Glutamatergic neuron (in vitro differentiated cells): ENCODE measurements at regions not wholly inside any gene's neighbourhood (a gene's known extent, or its start where the extent isn't known, plus 50 kb on each side); places are given as distances from the start of the nearest gene placed in this dataset.
"Not testable (repeated sequence)": the region's sequence is repeated elsewhere in the genome, so short reads cannot be mapped to it uniquely, and the experiment has no call there.

Experiments used
- DNase-seq: peaks from one replicate; pipeline ENCODE4 v3.0.0; 2022
- H3K27ac Mint-ChIP-seq: one replicate; pipeline ENCODE4 v1.8.0; 2020; ENCODE audit warnings: mild to moderate bottlenecking, mixed read lengths, inconsistent platforms; ENCODE audit not compliant: unreplicated experiment
- H3K27me3 Mint-ChIP-seq: one replicate; pipeline ENCODE4 v1.8.0; 2020; ENCODE audit warnings: mild to moderate bottlenecking, moderate library complexity, mixed read lengths, inconsistent platforms; ENCODE audit not compliant: unreplicated experiment
- H3K36me3 Mint-ChIP-seq: one replicate; pipeline ENCODE4 v1.8.0; 2020; ENCODE audit warnings: mild to moderate bottlenecking, mixed read lengths, inconsistent platforms; ENCODE audit not compliant: unreplicated experiment
- H3K4me1 Mint-ChIP-seq: one replicate; pipeline ENCODE4 v1.8.0; 2020; ENCODE audit warnings: mild to moderate bottlenecking, low read depth, mixed read lengths, inconsistent platforms; ENCODE audit not compliant: unreplicated experiment
- H3K4me3 Mint-ChIP-seq: one replicate; pipeline ENCODE4 v1.8.0; 2020; ENCODE audit warnings: mild to moderate bottlenecking, mixed read lengths, inconsistent platforms; ENCODE audit not compliant: unreplicated experiment
- H3K9me3 Mint-ChIP-seq: one replicate; pipeline ENCODE4 v1.8.0; 2020; ENCODE audit warnings: mild to moderate bottlenecking, moderate library complexity, mixed read lengths, inconsistent platforms; ENCODE audit not compliant: unreplicated experiment
- TF ChIP-seq, protein P1 (sequence below): fragments of 200-600 bp; sonication (generic); IDR thresholded peaks from one replicate; pipeline ENCODE4 v1.5.0; 2021; ENCODE audit not compliant: partially characterized antibody, unreplicated experiment

DNA sequence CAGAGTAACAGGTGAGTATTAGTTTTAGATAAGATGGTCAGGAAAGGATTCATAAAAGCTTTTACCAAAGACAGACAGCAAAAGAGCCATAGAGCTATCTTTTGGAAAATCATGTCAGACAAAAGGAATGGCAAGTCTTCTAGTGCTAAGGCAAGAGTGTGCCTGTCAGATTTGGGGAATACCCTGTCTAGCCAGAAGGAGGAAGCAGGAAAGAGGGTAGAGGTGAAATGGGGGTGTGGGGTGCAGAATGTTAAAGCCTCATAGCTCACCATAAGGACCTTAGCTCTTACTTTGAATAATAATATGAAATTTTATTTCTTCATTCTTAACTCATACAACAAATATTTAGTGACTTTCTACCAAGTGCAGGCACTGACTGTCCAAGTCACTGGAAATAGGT, 512.1 kb upstream of the ROBO2 start:
- DNase-seq: no peak
- Mint-ChIP-seq H3K9me3 (no peaks in the 10 kb centered on the region), H3K27me3 (no peaks in the 10 kb centered on the region), H3K4me1 (no peaks in the 10 kb centered on the region), H3K4me3 (no peak overlapping the region), H3K27ac (no peak overlapping the region), H3K36me3 (no peaks in the 10 kb centered on the region)
- TF ChIP-seq, protein P1, sequence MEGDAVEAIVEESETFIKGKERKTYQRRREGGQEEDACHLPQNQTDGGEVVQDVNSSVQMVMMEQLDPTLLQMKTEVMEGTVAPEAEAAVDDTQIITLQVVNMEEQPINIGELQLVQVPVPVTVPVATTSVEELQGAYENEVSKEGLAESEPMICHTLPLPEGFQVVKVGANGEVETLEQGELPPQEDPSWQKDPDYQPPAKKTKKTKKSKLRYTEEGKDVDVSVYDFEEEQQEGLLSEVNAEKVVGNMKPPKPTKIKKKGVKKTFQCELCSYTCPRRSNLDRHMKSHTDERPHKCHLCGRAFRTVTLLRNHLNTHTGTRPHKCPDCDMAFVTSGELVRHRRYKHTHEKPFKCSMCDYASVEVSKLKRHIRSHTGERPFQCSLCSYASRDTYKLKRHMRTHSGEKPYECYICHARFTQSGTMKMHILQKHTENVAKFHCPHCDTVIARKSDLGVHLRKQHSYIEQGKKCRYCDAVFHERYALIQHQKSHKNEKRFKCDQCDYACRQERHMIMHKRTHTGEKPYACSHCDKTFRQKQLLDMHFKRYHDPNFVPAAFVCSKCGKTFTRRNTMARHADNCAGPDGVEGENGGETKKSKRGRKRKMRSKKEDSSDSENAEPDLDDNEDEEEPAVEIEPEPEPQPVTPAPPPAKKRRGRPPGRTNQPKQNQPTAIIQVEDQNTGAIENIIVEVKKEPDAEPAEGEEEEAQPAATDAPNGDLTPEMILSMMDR: no peak

DNA sequence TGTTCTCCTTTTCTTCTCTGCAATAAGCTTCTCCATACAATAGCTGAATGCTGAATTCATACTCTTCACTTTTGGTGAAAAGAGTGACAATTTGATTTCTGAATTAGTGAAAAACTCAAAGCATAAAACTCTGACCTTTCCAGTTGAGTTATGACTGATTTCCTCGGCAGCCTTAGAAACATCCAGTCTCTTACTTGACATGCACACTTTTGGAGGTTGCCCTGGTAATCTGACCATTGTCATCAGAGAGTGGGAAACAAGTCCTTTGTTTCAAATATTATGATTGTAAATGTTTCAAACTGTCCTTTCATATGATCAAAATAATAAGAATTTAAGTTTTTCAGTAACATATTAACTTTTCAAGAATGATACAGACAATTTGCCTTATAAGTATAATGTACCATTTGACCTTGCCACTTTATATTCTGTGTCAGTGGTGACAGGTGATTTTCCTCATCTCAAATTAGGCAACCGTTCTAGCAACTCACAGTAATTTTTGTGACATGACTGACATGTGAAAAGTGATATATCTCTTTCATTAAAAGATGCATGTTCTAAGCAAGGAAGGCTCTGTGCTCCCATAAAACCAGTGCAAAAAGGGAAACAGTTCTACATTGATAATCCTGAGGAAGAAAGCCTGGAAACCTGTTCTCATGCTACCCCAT, 507.6 kb upstream of the ROBO2 start:
- no peak for DNase-seq
- Mint-ChIP-seq H3K9me3 (no peaks in the 10 kb centered on the region), H3K4me1 (peaks cover 4% of the 10 kb centered on the region), H3K27ac (no peak overlapping the region), H3K4me3 (no peak overlapping the region), H3K36me3 (no peaks in the 10 kb centered on the region), H3K27me3 (peaks cover 1% of the 10 kb centered on the region)
- TF ChIP-seq, protein P1: no peak

DNA sequence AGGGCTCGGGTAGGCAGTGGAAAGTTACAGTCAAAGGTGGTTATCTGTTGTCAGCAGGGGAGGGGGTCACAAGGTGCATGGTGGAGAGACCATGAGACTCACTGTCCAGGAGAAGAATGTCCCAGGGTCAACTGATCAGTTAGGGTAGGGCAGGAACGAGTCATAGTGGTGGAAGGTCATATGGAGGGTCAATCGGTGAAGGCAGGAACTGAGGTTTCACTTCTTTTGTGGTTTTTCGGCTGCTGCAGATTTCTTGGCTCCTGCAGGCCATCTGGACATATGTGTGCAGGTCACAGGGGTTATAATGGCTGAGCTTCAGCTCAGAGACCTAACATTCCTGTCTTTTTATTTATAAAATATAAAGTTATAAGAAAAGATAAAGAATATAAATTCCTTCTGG, 506.2 kb upstream of the ROBO2 start:
- not testable (repeated sequence) for H3K9me3 Mint-ChIP-seq, H3K4me1 Mint-ChIP-seq, H3K36me3 Mint-ChIP-seq, H3K27me3 Mint-ChIP-seq, DNase-seq, H3K27ac Mint-ChIP-seq, H3K4me3 Mint-ChIP-seq

DNA sequence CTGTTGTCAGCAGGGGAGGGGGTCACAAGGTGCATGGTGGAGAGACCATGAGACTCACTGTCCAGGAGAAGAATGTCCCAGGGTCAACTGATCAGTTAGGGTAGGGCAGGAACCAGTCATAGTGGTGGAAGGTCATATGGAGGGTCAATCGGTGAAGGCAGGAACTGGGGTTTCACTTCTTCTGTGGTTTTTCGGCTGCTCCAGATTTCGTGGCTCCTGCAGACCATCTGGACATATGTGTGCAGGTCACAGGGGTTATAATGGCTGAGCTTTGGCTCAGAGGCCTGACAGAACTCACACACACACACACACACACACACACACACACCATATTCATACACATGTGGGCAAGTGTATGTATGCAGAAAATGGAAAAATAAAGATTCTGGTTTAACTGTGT, 502.0 kb upstream of the ROBO2 start:
- H3K36me3 Mint-ChIP-seq, H3K4me3 Mint-ChIP-seq, H3K4me1 Mint-ChIP-seq, H3K27me3 Mint-ChIP-seq, H3K9me3 Mint-ChIP-seq, DNase-seq, H3K27ac Mint-ChIP-seq: not testable (repeated sequence)

DNA sequence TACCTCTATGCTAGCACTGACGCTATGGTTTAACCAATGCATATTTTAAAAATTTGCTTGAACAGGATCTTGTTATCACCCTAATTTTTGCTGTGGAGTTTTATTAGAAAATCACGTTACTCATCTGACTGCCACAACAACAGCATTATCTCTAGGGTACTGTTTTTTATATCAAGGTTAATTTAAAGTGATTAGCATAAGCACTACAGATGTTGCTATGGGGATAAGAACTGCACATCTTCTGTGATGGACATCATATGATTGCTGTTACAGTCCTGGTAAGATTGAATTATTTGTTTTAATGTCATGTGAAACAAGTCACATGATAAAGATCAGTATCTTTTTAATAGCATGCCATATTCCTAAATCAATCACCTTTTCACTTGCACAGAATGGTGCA, 492.2 kb upstream of the ROBO2 start:
- Mint-ChIP-seq H3K36me3 (no peaks in the 10 kb centered on the region), H3K4me1 (peaks cover 7% of the 10 kb centered on the region), H3K4me3 (no peak overlapping the region), H3K9me3 (no peaks in the 10 kb centered on the region), H3K27ac (no peak overlapping the region), H3K27me3 (no peaks in the 10 kb centered on the region)
- DNase-seq: no peak
- TF ChIP-seq, protein P1: no peak

DNA sequence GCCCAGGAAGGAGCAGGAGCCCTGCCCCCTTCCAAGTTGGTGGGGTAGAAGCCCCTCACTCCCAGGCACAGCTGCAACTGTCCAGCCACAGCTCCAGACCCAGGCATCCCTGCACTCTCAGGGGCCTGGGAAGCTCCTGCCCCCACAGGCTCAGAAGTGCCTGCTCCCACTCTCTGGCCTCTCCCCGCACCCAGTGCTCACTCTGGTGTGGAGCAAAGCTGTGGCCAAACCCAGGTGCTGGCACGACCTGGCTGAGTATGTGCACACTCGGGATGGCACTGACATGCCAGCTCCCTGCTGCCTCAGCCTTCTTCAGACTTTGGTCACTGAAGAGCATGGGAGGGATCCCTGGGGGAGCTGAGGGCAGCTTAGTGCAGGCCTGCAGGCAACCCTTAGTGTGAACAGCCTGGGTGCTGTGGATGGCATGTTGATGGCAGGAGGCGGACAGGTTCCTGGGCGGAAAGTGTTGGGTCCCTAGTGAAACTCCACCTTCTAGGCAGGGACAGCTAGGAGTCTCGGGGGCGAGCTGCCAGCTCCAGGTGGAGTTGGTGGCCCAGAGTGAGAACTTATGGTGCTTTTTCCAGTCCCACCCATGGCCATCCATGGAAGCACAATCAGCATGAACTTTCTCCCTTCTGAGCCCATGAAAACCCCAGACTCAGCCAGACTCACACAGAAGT, 489.2 kb upstream of the ROBO2 start:
- H3K27ac Mint-ChIP-seq: no peak overlapping the region
- H3K9me3 Mint-ChIP-seq: no peaks in the 10 kb centered on the region
- H3K4me1 Mint-ChIP-seq: peaks cover 7% of the 10 kb centered on the region
- DNase-seq: no peak
- H3K36me3 Mint-ChIP-seq: no peaks in the 10 kb centered on the region
- no peaks in the 10 kb centered on the region for H3K27me3 Mint-ChIP-seq
- no peak overlapping the region for H3K4me3 Mint-ChIP-seq
- TF ChIP-seq, protein P1: no peak
